Prostate gland (tissue), 2 donors: ENCODE measurements at regions not wholly inside any gene's neighbourhood (a gene's known extent, or its start where the extent isn't known, plus 50 kb on each side); places are given as distances from the start of the nearest gene placed in this dataset.
"Not testable (repeated sequence)": the region's sequence is repeated elsewhere in the genome, so short reads cannot be mapped to it uniquely, and the experiment has no call there.

Source experiments
- DNase-seq: peaks from one replicate; pipeline ENCODE4 v3.0.0-alpha.2; 2019; ENCODE audit warnings: low spot score
- H3K27ac ChIP-seq, 2 donors: fragments of 200-600 bp; sonication (generic); 2 replicates each; pipeline ENCODE4 v1.5.1; 2017 to 2019
- H3K27me3 ChIP-seq: fragments of 200-600 bp; sonication (generic); replicated peaks from 2 replicates; pipeline ENCODE4 v1.5.1; 2019; ENCODE audit not compliant: insufficient read depth
- H3K36me3 ChIP-seq, 2 donors: fragments of 200-600 bp; sonication (generic); 1 replicate in 1 of 2; 2 replicates in 1 of 2; pipeline versions ENCODE4 v1.5.1 to v1.8.1; 2017 to 2019
- H3K4me1 ChIP-seq: fragments of 200-600 bp; sonication (generic); replicated peaks from 2 replicates; pipeline ENCODE4 v1.5.1; 2019
- H3K4me3 ChIP-seq, 2 donors: fragments of 200-600 bp; sonication (generic); 2 replicates each; pipeline ENCODE4 v1.5.1; 2017 to 2019
- H3K9me3 ChIP-seq: fragments of 200-600 bp; sonication (generic); 2 replicates; pipeline ENCODE4 v1.5.1; 2017
- CTCF ChIP-seq, 4 experiments: fragments of 200-600 bp in 2 of 4; fragments of 450-650 bp in 2 of 4; sonication (generic) in 2 of 4; IDR thresholded peaks; 1 replicate in 3 of 4; 2 replicates in 1 of 4; pipeline ENCODE4 v1.5.1; 2016 to 2019; ENCODE audit warnings: antibody characterized with exemption in 4 of 4, mild to moderate bottlenecking in 2 of 4, moderate library complexity in 2 of 4
- POLR2A ChIP-seq: fragments of 450-650 bp; IDR thresholded peaks from one replicate; pipeline ENCODE4 v1.6.1; 2016; ENCODE audit warnings: antibody characterized with exemption, mild to moderate bottlenecking
- POLR2AphosphoS5 ChIP-seq: sonication (generic); formaldehyde crosslinking; IDR thresholded peaks from one replicate; pipeline ENCODE4 v1.6.1; 2017; ENCODE audit warnings: antibody characterized with exemption
- WGBS: methylation state at CpG from one replicate; pipeline ENCODE4 v1.1.5; 2018; 5-methylcytosine and 5-hydroxymethylcytosine counted together
- intact Hi-C: fragments of 100-400 bp; cut with DNase I; formaldehyde crosslinking; loops from one replicate; pipeline ENCODE4 v1.14.2; 2022

GRCh38 chr5:123283499-123283898 is 139.7 kb downstream of the CEP120 start:
- WGBS, result 23% methylated on average over 1 of the region's 1 CpG
- H3K27me3 ChIP-seq, result no peaks in the 10 kb centered on the region
- H3K4me1 ChIP-seq, result no peaks in the 10 kb centered on the region
- no peak overlapping the region for H3K4me3 ChIP-seq
- no peak for DNase-seq
- H3K27ac ChIP-seq, result no peak overlapping the region
- H3K9me3 ChIP-seq, result no peaks in the 10 kb centered on the region
- intact Hi-C loops, result no loop called here
- H3K36me3 ChIP-seq, result no peaks in the 10 kb centered on the region
- no peak for TF ChIP-seq POLR2AphosphoS5
- TF ChIP-seq CTCF (IDR thresholded peaks at IDR 0.05), result no peak
- no peak for TF ChIP-seq POLR2A

GRCh38 chr5:123283031-123283430 is 140.2 kb downstream of the CEP120 start:
- 40% methylated on average over 7 of the region's 7 CpGs for WGBS
- intact Hi-C loops, result no loop called here
- H3K4me1 ChIP-seq, result no peaks in the 10 kb centered on the region
- TF ChIP-seq POLR2AphosphoS5 (no peak), CTCF (IDR thresholded peaks at IDR 0.05) (no peak), POLR2A (no peak)
- H3K27ac ChIP-seq, result no peak overlapping the region
- no peaks in the 10 kb centered on the region for H3K9me3 ChIP-seq
- H3K27me3 ChIP-seq, result no peaks in the 10 kb centered on the region
- DNase-seq, result no peak
- H3K4me3 ChIP-seq, result no peak overlapping the region
- no peaks in the 10 kb centered on the region for H3K36me3 ChIP-seq

- TF ChIP-seq POLR2A (no peak), CTCF (IDR thresholded peaks at IDR 0.05) (no peak), POLR2AphosphoS5 (peak; percentile 89)
- no peaks in the 10 kb centered on the region for H3K27me3 ChIP-seq
- H3K27ac ChIP-seq, result no peak overlapping the region
- no peaks in the 10 kb centered on the region for H3K9me3 ChIP-seq
- DNase-seq, result peak; percentile 41
- H3K4me1 ChIP-seq, result no peaks in the 10 kb centered on the region
- WGBS, result 38% methylated on average over 4 of the region's 4 CpGs
- intact Hi-C loops, result no loop called here
- no peak overlapping the region for H3K4me3 ChIP-seq
- no peaks in the 10 kb centered on the region for H3K36me3 ChIP-seq
These were observed 140.8 kb downstream of the CEP120 start for GRCh38 chr5:123282444-123282843.

GRCh38 chr5:123280854-123281253 is 142.3 kb downstream of the CEP120 start:
- H3K4me1 ChIP-seq, DNase-seq, H3K36me3 ChIP-seq, H3K9me3 ChIP-seq, H3K4me3 ChIP-seq, H3K27me3 ChIP-seq, H3K27ac ChIP-seq, intact Hi-C loops: not testable (repeated sequence)
- 92% methylated on average over 2 of the region's 2 CpGs for WGBS

- H3K36me3 ChIP-seq, result no peaks in the 10 kb centered on the region
- no peak overlapping the region for H3K27ac ChIP-seq
- intact Hi-C loops, result no loop called here
- TF ChIP-seq POLR2A (no peak), CTCF (IDR thresholded peaks at IDR 0.05) (no peak), POLR2AphosphoS5 (no peak)
- no peaks in the 10 kb centered on the region for H3K27me3 ChIP-seq
- H3K4me3 ChIP-seq, result no peak overlapping the region
- no peaks in the 10 kb centered on the region for H3K9me3 ChIP-seq
- no peaks in the 10 kb centered on the region for H3K4me1 ChIP-seq
- 73% methylated on average over 3 of the region's 3 CpGs for WGBS
- DNase-seq, result no peak
These were observed 144.1 kb downstream of the CEP120 start for GRCh38 chr5:123279136-123279535.
